GM21360 (cell line): ENCODE measurements at regions not wholly inside any gene's neighbourhood (a gene's known extent, or its start where the extent isn't known, plus 50 kb on each side); places are given as distances from the start of the nearest gene placed in this dataset.

Experiments
- ATAC-seq: cut with Tn5 transposase; IDR thresholded peaks from one replicate; pipeline ENCODE4 v1.9.1; 2021; ENCODE audit warnings: mild to moderate bottlenecking, moderate library complexity; ENCODE audit not compliant: unreplicated experiment

- no peak for ATAC-seq
These were observed 60.0 kb upstream of the GZMB start for GRCh38 chr14:24693983-24694382.

GRCh38 chr14:24693353-24693737 lies 59.4 kb upstream of the GZMB start:
- ATAC-seq = no peak

GRCh38 chr14:24692382-24693352 lies 58.7 kb upstream of the GZMB start:
- ATAC-seq = no peak

GRCh38 chr14:24690492-24690891 lies 56.5 kb upstream of the GZMB start:
- ATAC-seq = peak; percentile 63

- no peak for ATAC-seq
These were observed 54.2 kb upstream of the GZMB start for GRCh38 chr14:24688030-24688658.
